ENCODE measurements at regions not wholly inside any gene's neighbourhood (a gene's known extent, or its start where the extent isn't known, plus 50 kb on each side); places are given as distances from the start of the nearest gene placed in this dataset.

- TF ChIP-seq CTCF (IDR thresholded peaks at IDR 0.05) (no peak), POLR2A (IDR thresholded peaks at IDR 0.05) (no peak), POLR2AphosphoS5 (IDR thresholded peaks at IDR 0.05) (no peak), EP300 (IDR thresholded peaks at IDR 0.05) (no peak)
These were observed 69.6 kb upstream of the GSE1 start for GRCh38 chr16:85543536-85543935.
